ENCODE measurements at regions not wholly inside any gene's neighbourhood (a gene's known extent, or its start where the extent isn't known, plus 50 kb on each side); places are given as distances from the start of the nearest gene placed in this dataset.

DNA sequence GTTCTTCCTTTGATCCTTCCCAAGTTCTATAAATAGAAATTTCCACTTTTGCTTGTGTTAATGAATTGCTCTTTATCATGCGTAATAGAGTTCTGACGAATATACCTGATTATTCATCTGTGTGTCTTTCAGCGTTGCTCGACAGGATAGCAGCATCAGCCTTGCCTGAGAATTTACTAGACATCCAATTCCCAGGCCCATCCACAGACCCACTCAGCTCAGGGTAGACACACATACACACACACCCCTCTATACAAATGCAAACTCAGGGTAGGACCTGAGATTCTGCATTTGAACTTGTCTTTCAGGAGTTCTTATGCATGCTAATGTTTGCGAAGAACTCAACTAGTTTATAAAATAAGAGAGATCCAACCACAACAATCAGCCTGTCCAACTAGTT is 343.4 kb upstream of the GYPC start:
- peaks cover 11% of the 10 kb centered on the region for H3K4me1 Mint-ChIP-seq
- POLR2A ChIA-PET, result no interaction called here
- no peak overlapping the region for H3K4me3 Mint-ChIP-seq
- CTCF ChIA-PET, result no interaction called here
- no peaks in the 10 kb centered on the region; the same call in 1 of the 2 replicates for H3K27me3 Mint-ChIP-seq (ENCODE audit: low read depth)
- H3K27ac Mint-ChIP-seq, result no peak overlapping the region
- TF ChIP-seq, protein P1, sequence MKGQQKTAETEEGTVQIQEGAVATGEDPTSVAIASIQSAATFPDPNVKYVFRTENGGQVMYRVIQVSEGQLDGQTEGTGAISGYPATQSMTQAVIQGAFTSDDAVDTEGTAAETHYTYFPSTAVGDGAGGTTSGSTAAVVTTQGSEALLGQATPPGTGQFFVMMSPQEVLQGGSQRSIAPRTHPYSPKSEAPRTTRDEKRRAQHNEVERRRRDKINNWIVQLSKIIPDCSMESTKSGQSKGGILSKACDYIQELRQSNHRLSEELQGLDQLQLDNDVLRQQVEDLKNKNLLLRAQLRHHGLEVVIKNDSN (CRISPR knock-in tag; IDR thresholded peaks at IDR 0.05), result no peak
- TF ChIP-seq, protein P2, sequence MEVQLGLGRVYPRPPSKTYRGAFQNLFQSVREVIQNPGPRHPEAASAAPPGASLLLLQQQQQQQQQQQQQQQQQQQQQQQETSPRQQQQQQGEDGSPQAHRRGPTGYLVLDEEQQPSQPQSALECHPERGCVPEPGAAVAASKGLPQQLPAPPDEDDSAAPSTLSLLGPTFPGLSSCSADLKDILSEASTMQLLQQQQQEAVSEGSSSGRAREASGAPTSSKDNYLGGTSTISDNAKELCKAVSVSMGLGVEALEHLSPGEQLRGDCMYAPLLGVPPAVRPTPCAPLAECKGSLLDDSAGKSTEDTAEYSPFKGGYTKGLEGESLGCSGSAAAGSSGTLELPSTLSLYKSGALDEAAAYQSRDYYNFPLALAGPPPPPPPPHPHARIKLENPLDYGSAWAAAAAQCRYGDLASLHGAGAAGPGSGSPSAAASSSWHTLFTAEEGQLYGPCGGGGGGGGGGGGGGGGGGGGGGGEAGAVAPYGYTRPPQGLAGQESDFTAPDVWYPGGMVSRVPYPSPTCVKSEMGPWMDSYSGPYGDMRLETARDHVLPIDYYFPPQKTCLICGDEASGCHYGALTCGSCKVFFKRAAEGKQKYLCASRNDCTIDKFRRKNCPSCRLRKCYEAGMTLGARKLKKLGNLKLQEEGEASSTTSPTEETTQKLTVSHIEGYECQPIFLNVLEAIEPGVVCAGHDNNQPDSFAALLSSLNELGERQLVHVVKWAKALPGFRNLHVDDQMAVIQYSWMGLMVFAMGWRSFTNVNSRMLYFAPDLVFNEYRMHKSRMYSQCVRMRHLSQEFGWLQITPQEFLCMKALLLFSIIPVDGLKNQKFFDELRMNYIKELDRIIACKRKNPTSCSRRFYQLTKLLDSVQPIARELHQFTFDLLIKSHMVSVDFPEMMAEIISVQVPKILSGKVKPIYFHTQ (CRISPR knock-in tag; IDR thresholded peaks at IDR 0.05), result no peak
- TF ChIP-seq, protein P3, sequence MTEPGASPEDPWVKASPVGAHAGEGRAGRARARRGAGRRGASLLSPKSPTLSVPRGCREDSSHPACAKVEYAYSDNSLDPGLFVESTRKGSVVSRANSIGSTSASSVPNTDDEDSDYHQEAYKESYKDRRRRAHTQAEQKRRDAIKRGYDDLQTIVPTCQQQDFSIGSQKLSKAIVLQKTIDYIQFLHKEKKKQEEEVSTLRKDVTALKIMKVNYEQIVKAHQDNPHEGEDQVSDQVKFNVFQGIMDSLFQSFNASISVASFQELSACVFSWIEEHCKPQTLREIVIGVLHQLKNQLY (CRISPR knock-in tag; IDR thresholded peaks at IDR 0.05), result no peak
- TF ChIP-seq FOXJ3 (CRISPR knock-in tag; IDR thresholded peaks at IDR 0.05; ENCODE audit: borderline replicate concordance) (no peak), GRHL2 (CRISPR knock-in tag; IDR thresholded peaks at IDR 0.05; ENCODE audit: insufficient replicate concordance, severe bottlenecking) (no peak), ZNF671 (CRISPR knock-in tag; IDR thresholded peaks at IDR 0.05) (no peak)
- TF ChIP-seq, protein P4, sequence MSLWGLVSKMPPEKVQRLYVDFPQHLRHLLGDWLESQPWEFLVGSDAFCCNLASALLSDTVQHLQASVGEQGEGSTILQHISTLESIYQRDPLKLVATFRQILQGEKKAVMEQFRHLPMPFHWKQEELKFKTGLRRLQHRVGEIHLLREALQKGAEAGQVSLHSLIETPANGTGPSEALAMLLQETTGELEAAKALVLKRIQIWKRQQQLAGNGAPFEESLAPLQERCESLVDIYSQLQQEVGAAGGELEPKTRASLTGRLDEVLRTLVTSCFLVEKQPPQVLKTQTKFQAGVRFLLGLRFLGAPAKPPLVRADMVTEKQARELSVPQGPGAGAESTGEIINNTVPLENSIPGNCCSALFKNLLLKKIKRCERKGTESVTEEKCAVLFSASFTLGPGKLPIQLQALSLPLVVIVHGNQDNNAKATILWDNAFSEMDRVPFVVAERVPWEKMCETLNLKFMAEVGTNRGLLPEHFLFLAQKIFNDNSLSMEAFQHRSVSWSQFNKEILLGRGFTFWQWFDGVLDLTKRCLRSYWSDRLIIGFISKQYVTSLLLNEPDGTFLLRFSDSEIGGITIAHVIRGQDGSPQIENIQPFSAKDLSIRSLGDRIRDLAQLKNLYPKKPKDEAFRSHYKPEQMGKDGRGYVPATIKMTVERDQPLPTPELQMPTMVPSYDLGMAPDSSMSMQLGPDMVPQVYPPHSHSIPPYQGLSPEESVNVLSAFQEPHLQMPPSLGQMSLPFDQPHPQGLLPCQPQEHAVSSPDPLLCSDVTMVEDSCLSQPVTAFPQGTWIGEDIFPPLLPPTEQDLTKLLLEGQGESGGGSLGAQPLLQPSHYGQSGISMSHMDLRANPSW (CRISPR knock-in tag; conservative IDR thresholded peaks at IDR 0.05; ENCODE audit: low read depth), result no peak
- TF ChIP-seq, protein P5, sequence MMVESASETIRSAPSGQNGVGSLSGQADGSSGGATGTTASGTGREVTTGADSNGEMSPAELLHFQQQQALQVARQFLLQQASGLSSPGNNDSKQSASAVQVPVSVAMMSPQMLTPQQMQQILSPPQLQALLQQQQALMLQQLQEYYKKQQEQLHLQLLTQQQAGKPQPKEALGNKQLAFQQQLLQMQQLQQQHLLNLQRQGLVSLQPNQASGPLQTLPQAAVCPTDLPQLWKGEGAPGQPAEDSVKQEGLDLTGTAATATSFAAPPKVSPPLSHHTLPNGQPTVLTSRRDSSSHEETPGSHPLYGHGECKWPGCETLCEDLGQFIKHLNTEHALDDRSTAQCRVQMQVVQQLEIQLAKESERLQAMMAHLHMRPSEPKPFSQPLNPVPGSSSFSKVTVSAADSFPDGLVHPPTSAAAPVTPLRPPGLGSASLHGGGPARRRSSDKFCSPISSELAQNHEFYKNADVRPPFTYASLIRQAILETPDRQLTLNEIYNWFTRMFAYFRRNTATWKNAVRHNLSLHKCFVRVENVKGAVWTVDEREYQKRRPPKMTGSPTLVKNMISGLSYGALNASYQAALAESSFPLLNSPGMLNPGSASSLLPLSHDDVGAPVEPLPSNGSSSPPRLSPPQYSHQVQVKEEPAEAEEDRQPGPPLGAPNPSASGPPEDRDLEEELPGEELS (CRISPR knock-in tag; IDR thresholded peaks at IDR 0.05), result no peak
- no peak for DNase-seq (ENCODE audit: low spot score)
- H3K36me3 Mint-ChIP-seq, result peaks cover 57% of the 10 kb centered on the region
- ATAC-seq, result no peak
- peaks cover 61% of the 10 kb centered on the region for H3K9me3 Mint-ChIP-seq

DNA sequence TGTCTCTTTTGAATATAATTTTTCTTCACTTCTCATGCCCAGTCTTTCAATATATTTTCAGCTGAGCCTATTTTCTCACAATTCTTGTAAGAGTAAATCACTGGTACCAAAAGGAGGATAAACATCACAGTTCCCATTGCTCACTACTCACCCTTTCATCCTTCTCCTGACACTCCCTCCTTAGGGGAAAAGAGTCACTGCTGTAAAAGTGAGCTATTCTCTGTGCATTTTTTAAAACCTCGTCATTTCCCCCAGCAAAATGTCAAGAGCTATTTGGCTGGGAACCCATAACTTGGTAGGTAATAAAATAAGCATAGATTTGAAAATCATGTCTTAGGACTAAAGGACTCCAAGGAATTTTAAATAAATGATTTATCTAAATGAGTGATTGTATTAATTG is 340.1 kb upstream of the GYPC start:
- ATAC-seq, result no peak
- ChIA-PET CTCF (no interaction called here), POLR2A (no interaction called here)
- no peak for DNase-seq (ENCODE audit: low spot score)
- Mint-ChIP-seq H3K9me3 (peaks cover 72% of the 10 kb centered on the region), H3K27me3 (ENCODE audit: low read depth) (no peaks in the 10 kb centered on the region; the same call in 1 of the 2 replicates), H3K27ac (no peak overlapping the region), H3K4me3 (no peak overlapping the region), H3K4me1 (peaks cover 11% of the 10 kb centered on the region), H3K36me3 (peaks cover 59% of the 10 kb centered on the region)
- TF ChIP-seq ETV6 (CRISPR knock-in tag; IDR thresholded peaks at IDR 0.05) (no peak), ZBTB21 (CRISPR knock-in tag; IDR thresholded peaks at IDR 0.05; ENCODE audit: borderline replicate concordance) (no peak), ZNF396 (CRISPR knock-in tag; IDR thresholded peaks at IDR 0.05; ENCODE audit: borderline replicate concordance) (no peak)
- TF ChIP-seq, protein P6, sequence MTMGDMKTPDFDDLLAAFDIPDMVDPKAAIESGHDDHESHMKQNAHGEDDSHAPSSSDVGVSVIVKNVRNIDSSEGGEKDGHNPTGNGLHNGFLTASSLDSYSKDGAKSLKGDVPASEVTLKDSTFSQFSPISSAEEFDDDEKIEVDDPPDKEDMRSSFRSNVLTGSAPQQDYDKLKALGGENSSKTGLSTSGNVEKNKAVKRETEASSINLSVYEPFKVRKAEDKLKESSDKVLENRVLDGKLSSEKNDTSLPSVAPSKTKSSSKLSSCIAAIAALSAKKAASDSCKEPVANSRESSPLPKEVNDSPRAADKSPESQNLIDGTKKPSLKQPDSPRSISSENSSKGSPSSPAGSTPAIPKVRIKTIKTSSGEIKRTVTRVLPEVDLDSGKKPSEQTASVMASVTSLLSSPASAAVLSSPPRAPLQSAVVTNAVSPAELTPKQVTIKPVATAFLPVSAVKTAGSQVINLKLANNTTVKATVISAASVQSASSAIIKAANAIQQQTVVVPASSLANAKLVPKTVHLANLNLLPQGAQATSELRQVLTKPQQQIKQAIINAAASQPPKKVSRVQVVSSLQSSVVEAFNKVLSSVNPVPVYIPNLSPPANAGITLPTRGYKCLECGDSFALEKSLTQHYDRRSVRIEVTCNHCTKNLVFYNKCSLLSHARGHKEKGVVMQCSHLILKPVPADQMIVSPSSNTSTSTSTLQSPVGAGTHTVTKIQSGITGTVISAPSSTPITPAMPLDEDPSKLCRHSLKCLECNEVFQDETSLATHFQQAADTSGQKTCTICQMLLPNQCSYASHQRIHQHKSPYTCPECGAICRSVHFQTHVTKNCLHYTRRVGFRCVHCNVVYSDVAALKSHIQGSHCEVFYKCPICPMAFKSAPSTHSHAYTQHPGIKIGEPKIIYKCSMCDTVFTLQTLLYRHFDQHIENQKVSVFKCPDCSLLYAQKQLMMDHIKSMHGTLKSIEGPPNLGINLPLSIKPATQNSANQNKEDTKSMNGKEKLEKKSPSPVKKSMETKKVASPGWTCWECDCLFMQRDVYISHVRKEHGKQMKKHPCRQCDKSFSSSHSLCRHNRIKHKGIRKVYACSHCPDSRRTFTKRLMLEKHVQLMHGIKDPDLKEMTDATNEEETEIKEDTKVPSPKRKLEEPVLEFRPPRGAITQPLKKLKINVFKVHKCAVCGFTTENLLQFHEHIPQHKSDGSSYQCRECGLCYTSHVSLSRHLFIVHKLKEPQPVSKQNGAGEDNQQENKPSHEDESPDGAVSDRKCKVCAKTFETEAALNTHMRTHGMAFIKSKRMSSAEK (CRISPR knock-in tag; IDR thresholded peaks at IDR 0.05; ENCODE audit: borderline replicate concordance), result no peak
- TF ChIP-seq, protein P7, sequence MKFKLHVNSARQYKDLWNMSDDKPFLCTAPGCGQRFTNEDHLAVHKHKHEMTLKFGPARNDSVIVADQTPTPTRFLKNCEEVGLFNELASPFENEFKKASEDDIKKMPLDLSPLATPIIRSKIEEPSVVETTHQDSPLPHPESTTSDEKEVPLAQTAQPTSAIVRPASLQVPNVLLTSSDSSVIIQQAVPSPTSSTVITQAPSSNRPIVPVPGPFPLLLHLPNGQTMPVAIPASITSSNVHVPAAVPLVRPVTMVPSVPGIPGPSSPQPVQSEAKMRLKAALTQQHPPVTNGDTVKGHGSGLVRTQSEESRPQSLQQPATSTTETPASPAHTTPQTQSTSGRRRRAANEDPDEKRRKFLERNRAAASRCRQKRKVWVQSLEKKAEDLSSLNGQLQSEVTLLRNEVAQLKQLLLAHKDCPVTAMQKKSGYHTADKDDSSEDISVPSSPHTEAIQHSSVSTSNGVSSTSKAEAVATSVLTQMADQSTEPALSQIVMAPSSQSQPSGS (CRISPR knock-in tag; IDR thresholded peaks at IDR 0.05; ENCODE audit: borderline replicate concordance, low read depth), result no peak
- TF ChIP-seq, protein P8, sequence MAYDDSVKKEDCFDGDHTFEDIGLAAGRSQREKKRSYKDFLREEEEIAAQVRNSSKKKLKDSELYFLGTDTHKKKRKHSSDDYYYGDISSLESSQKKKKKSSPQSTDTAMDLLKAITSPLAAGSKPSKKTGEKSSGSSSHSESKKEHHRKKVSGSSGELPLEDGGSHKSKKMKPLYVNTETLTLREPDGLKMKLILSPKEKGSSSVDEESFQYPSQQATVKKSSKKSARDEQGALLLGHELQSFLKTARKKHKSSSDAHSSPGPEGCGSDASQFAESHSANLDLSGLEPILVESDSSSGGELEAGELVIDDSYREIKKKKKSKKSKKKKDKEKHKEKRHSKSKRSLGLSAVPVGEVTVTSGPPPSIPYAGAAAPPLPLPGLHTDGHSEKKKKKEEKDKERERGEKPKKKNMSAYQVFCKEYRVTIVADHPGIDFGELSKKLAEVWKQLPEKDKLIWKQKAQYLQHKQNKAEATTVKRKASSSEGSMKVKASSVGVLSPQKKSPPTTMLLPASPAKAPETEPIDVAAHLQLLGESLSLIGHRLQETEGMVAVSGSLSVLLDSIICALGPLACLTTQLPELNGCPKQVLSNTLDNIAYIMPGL (CRISPR knock-in tag; IDR thresholded peaks at IDR 0.05), result no peak
- TF ChIP-seq, protein P9, sequence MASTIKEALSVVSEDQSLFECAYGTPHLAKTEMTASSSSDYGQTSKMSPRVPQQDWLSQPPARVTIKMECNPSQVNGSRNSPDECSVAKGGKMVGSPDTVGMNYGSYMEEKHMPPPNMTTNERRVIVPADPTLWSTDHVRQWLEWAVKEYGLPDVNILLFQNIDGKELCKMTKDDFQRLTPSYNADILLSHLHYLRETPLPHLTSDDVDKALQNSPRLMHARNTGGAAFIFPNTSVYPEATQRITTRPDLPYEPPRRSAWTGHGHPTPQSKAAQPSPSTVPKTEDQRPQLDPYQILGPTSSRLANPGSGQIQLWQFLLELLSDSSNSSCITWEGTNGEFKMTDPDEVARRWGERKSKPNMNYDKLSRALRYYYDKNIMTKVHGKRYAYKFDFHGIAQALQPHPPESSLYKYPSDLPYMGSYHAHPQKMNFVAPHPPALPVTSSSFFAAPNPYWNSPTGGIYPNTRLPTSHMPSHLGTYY (CRISPR knock-in tag; IDR thresholded peaks at IDR 0.05), result no peak

Measured in WTC11 (cell line).